Mammary epithelial cell (primary cell): ENCODE measurements at regions not wholly inside any gene's neighbourhood (a gene's known extent, or its start where the extent isn't known, plus 50 kb on each side); places are given as distances from the start of the nearest gene placed in this dataset.

Source experiments
- EZH2 ChIP-seq: IDR thresholded peaks from 2 replicates; pipeline ENCODE4 v1.6.1; 2012; ENCODE audit warnings: low read length, inconsistent platforms, borderline replicate concordance
- TF ChIP-seq, protein P1 (sequence below), 2 donors: IDR thresholded peaks in 1 of 2; conservative IDR thresholded peaks in 1 of 2; 2 replicates each; pipeline ENCODE4 v1.5.1; 2011 to 2012; ENCODE audit warnings: inconsistent platforms in 2 of 2, low read length in 2 of 2, mild to moderate bottlenecking in 2 of 2, control low read depth in 1 of 2, low read depth in 1 of 2; ENCODE audit not compliant: insufficient read depth in 1 of 2; ENCODE audit errors: extremely low read depth in 1 of 2

DNA sequence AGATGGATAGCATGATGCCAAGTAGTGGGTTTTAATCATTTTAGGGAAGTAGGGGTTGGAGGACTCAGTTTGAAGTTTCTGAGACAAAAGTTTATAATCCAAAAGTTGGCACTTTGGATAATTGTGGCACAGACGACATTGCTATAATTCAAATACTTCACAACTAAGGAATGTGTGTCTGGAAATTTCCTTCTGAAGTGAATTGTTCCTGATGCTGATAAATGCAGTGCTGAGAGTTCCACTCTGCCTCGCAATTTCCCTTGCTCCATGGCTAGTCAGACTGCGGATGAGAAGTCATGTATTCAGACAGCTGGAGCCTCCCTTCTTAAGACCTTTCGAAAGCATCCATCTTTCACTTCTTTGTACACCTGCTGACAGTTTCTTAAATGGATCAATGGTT lies 393.3 kb upstream of the PRICKLE1 start:
- TF ChIP-seq, protein P1, sequence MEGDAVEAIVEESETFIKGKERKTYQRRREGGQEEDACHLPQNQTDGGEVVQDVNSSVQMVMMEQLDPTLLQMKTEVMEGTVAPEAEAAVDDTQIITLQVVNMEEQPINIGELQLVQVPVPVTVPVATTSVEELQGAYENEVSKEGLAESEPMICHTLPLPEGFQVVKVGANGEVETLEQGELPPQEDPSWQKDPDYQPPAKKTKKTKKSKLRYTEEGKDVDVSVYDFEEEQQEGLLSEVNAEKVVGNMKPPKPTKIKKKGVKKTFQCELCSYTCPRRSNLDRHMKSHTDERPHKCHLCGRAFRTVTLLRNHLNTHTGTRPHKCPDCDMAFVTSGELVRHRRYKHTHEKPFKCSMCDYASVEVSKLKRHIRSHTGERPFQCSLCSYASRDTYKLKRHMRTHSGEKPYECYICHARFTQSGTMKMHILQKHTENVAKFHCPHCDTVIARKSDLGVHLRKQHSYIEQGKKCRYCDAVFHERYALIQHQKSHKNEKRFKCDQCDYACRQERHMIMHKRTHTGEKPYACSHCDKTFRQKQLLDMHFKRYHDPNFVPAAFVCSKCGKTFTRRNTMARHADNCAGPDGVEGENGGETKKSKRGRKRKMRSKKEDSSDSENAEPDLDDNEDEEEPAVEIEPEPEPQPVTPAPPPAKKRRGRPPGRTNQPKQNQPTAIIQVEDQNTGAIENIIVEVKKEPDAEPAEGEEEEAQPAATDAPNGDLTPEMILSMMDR (conservative IDR thresholded peaks at IDR 0.05 in 1 of 2, IDR thresholded peaks at IDR 0.05 in 1 of 2; ENCODE audit: extremely low read depth in 1 of 2, insufficient read depth in 1 of 2, low read depth in 1 of 2, low read length in 2 of 2), result no peak
- no peak for TF ChIP-seq EZH2
